ENCODE measurements at regions not wholly inside any gene's neighbourhood (a gene's known extent, or its start where the extent isn't known, plus 50 kb on each side); places are given as distances from the start of the nearest gene placed in this dataset.
"Not testable (repeated sequence)": the region's sequence is repeated elsewhere in the genome, so short reads cannot be mapped to it uniquely, and the experiment has no call there.

GRCh38 chr2:150853263-150853662 is 365.8 kb upstream of the RND3 start:
- no peak for DNase-seq (ENCODE audit: low read depth, low spot score)

DNA sequence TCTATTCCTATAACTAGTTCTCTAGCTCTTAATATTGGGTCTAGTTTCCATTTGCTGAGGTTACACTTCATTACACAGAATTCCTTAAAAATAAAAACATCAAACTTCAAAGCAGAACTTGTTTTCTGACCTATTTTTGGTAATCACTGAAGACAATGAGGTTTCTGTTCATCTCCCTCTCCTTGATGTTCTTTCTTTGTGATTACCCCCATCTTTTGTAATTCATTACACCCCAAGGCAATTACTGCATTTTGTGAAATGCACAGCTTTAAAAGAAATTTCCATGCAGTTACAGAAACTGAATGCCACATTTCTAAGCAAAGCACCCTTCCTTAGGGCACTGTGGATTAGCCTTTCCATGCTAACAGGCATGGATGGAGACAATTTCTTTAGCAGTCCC is 363.2 kb upstream of the RND3 start:
- DNase-seq (ENCODE audit: low read depth, low spot score): no peak

- DNase-seq (ENCODE audit: low read depth, low spot score): no peak
Observed at GRCh38 chr2:150847578-150847977, 360.1 kb upstream of the RND3 start.

GRCh38 chr2:150846691-150847090 is 359.2 kb upstream of the RND3 start:
- no peak for DNase-seq (ENCODE audit: low read depth, low spot score)

- DNase-seq (ENCODE audit: low read depth, low spot score): no peak
Observed at GRCh38 chr2:150832686-150833085, 345.2 kb upstream of the RND3 start.

DNA sequence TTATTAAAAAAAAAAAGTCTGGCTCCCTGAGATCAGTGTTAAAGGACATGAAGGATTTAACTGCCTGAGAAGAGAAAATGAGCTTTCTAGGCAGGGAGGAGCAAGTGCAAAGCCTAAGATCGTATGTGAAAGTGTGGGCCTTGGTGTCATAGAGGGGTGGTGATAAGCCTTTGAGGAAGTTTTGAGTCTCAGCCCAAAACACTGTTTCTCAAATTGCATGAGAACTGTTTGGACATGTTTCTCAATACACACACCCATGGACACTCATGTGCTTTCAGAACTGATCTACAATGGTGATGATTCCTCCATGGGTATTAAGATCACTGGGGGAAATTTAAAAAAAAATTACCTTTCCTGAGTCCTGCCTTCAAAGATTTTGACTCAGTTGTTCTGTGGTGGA is 336.7 kb upstream of the RND3 start:
- no peak for DNase-seq (ENCODE audit: low read depth, low spot score)

DNA sequence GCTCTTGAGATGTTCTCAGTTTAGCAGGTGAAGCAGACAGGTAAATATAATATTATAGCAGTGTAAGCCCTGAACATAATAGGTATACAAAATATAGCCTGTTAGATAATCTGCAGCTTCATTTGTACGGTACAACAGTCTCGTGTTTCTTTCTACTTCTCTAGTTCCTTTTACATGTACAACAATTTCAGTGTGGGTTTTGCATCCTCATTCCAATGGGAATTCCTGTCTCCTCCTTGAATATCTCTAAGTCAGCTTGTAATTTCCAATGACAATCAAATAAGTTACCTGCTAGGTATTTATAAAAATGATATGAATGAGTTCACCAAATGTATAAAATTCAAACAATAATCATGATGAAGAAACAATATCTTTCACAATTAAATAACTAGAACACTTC is 330.0 kb upstream of the RND3 start:
- no peak for DNase-seq (ENCODE audit: low read depth, low spot score)

- no peak for DNase-seq (ENCODE audit: low read depth, low spot score)
Observed at GRCh38 chr2:150812664-150813367, 325.3 kb upstream of the RND3 start.

DNA sequence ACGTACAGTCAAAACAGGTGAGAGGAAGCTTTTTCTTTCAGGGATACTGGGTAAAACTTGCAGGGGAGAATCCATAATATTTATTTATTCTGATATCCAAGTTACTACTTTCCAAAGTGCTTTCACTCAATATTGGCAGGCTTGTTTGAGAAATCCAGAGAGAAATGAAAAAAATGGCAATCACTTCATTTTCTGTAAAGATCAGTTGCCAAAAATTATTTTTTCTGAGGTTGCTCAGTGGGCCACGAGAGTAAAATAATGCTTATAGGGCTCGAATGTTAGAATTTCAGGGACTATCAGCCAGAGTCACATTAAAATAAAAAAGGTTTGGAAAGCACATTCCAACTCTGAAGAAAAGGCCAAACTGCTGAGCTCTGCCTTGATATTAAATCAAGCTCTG is 324.6 kb upstream of the RND3 start:
- DNase-seq (ENCODE audit: low read depth, low spot score): no peak

DNA sequence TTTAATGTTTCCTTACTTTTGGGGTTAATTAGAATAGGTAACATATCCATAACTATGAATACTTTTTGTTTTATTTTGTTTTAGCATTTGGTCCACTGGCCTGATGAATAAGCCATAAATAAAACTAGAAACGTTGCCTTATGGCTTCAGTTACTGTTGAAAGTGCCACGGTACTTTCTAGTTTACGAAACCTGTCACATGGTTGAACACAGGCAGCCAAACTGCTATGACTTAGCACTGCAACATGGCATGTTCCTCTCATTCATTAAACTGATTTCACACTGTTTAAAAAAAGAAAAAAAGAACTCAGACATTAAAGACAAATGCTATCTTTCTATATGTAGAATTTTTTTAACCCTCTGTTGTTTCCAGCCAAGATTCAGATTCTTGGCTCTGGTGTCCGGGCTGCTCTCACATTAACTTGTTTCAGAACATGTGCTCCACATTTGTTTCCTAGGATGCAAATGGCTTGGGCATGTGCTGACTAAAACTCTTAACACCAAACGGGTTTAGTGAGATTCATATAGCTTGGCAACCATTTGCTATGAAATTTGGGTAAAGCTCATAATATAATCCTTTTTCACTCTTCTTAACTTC is 323.9 kb upstream of the RND3 start:
- no peak for DNase-seq (ENCODE audit: low read depth, low spot score)

DNA sequence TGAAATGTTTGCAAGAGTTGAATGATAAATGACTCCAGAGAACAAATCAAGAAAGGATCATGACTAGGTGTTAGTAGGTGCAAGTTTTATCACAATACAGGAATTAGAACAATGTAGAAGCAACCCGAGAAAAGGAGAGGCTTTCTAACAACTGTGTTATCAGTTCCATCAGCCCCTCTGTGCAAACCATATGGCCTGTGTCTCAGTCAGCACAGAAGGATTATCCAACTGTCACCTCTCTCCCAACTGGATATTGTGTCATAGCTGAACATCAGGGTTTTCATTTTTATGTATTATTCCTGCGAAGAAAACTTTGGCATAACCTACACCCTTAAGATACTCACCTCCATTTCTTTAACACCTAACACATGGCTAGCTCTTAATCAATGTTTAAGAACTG is 321.6 kb upstream of the RND3 start:
- DNase-seq (ENCODE audit: low read depth, low spot score): no peak

DNA sequence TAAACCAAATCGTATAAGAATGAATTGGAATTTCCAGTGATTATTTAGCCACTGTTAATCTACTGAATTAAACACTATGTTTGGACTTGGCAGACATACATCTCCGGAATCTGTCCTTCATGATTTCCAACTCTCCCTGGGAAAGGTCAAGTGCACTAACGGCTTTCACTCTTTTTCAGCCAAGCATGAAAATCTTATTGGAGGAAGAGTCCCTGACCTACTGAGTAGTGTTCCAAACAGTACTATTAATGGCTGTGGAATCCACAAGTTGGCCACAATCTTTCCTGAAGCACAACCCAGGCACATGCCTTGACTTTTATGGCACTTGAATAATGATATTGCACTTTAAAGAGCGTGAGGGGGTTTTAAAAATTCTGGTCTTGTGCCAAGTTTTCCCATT is 318.9 kb upstream of the RND3 start:
- DNase-seq (ENCODE audit: low read depth, low spot score): no peak

GRCh38 chr2:150803689-150804398 is 316.4 kb upstream of the RND3 start:
- DNase-seq (ENCODE audit: low read depth, low spot score): no peak

DNA sequence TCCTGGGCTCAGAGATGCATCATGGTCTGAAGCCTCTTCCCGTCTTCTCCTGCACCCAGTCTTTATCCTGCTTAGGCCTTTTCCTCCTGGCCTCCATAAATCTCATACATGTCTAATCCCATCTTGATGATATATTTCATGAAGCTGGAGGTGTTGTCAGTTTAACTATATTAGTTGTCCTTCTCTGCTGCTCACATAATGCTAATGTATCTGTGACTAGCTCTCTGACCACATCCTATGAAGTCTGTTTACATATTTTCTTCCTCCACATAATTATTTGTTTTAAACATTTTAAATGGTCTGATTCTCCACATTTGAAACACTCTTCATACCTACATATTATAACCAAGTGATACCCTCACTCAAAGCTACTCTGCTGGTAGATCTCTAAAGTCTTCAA is 315.2 kb upstream of the RND3 start:
- DNase-seq (ENCODE audit: low read depth, low spot score): no peak

DNA sequence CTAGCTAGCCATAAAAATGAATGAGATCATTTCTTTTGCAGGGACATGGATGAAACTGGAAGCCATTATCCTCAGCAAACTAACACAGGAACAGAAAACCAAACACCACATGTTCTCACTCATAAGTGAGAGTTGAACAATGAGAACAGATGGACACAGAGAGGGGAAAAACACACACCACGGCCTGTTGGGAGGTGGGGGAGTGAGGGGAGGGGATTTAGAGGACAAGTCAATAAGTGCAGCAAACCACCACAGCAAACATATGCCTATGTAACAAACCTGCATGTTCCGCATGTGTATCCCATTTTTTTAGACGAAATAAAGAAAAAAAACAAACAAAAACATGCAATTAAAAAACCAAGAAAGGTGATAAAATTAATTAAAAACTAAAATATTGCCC is 308.8 kb upstream of the RND3 start:
- not testable (repeated sequence) for DNase-seq (ENCODE audit: low read depth, low spot score)

DNA sequence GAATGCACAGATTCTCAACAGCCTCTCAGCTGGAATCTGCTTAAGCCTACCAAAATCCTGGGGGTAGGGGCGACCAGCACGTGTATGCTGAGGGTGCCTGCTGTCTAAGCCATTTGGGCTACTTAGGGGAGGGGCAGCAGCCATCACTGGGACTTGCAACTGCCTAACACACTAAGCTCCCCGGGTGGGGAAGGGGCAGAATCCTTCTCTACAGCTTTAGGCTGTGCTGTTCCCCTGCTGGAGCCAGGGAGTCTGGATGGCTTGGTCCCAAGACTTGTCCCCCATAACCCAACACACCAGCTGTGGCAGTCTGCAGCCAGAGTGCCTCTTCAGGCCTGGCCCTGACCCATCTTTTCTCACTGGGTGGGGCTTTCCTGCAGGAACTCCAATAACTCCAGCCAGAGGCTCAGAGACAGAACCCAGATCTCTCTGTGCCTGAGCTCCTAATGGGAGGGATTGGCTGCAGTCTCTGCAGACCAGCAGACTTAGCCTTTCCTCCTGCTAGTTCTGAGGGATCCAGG is 305.4 kb upstream of the RND3 start:
- DNase-seq (ENCODE audit: low read depth, low spot score): no peak

DNA sequence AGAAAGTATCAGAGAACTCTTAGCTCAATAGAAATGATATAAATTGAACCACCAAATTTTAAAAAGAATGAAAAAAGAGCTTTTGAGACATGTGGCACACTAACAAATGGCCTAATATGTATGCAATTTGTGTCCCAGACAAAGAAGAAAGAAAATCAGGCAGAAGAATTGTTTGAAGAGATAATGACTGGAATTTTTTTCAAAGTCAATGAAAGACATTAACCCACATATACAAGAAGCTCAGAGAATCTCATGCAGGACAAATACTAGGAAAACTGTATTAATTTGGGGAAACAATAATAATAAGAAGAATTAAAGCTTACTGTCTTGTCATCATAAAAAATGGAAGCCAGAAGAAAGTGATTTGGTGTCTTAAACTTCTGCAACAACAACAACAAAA is 304.1 kb upstream of the RND3 start:
- no peak for DNase-seq (ENCODE audit: low read depth, low spot score)

GRCh38 chr2:150789376-150789905 is 302.0 kb upstream of the RND3 start:
- DNase-seq (ENCODE audit: low read depth, low spot score): no peak

- DNase-seq (ENCODE audit: low read depth, low spot score): no peak
Observed at GRCh38 chr2:150788426-150789140, 301.1 kb upstream of the RND3 start.

DNA sequence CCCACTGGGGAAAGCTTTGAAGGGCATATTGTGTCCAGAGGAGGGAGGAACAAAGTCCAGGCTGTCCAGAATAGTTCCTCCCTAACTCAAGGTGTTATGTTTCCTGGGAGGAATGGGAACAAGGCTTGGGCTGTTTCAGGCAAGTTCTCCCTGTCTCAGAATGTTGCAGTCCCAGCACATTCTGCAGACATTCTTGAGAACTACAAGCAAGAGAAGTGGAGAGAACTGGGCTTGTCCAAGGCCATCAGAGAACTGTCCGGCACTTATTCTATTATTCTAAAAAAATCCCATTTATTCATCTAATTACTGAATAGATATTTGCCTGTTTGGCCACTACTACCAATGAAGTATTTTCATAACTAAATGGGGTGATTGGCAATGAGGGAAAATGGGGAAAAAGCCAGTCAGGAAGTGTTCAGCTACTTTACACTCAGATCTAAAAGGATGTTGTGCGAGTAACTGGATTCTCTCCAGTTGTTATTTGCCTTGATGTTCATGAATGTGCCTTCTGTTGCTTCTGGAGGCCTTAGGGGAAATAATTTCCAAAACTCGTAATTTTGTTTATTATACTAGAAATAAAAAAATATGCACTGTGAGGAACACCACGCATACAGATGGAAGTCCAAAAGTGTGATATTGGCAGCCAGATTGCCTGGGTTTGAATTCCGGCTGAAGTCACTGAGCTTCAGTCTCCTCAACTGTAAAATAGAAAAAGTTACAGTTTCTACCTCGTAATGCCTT is 300.1 kb upstream of the RND3 start:
- no peak for DNase-seq (ENCODE audit: low read depth, low spot score)

DNA sequence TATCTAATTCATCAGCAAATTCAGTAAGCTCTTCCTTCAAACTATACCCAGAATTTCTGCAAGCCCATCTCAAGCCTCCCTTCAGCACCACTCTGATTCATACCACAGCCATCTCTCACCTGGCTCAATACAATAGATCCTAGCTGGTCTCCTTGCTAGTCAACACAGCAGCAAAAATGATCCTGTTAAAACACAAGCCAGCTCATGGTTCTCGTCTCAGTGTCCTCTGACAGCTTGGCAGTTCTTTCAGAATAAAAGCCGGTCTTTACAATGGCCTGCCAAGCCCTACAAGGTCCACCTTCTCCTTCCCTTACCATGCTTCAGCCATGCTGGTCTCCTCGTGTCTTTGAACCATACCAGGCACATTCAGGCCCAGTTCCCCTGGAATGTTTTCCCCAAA is 296.9 kb upstream of the RND3 start:
- DNase-seq (ENCODE audit: low read depth, low spot score): no peak
